HG03039 (cell line): ENCODE measurements at regions not wholly inside any gene's neighbourhood (a gene's known extent, or its start where the extent isn't known, plus 50 kb on each side); places are given as distances from the start of the nearest gene placed in this dataset.
"Not testable (repeated sequence)": the region's sequence is repeated elsewhere in the genome, so short reads cannot be mapped to it uniquely, and the experiment has no call there.

ENCODE experiments used
- ATAC-seq: cut with Tn5 transposase; IDR thresholded peaks from one replicate; pipeline ENCODE4 v1.9.1; 2021; ENCODE audit warnings: mild to moderate bottlenecking, moderate library complexity; ENCODE audit not compliant: unreplicated experiment

GRCh38 chr10:95137990-95138625, 55.9 kb upstream of the ACSM6 start:
- ATAC-seq: not testable (repeated sequence)

GRCh38 chr10:95134490-95134889, 59.5 kb upstream of the ACSM6 start:
- no peak for ATAC-seq

GRCh38 chr10:95133997-95134396, 60.0 kb upstream of the ACSM6 start:
- ATAC-seq: no peak

GRCh38 chr10:95133016-95133752, 60.9 kb upstream of the ACSM6 start:
- peak; percentile 86 for ATAC-seq

- not testable (repeated sequence) for ATAC-seq
These were observed 61.1 kb upstream of the CYP2C8 start for GRCh38 chr10:95130429-95130828.

GRCh38 chr10:95125582-95125981, 56.3 kb upstream of the CYP2C8 start:
- ATAC-seq: no peak

GRCh38 chr10:95122736-95123135, 53.4 kb upstream of the CYP2C8 start:
- ATAC-seq: no peak

- ATAC-seq: no peak
These were observed 52.6 kb upstream of the CYP2C8 start for GRCh38 chr10:95121904-95122303.
